ENCODE measurements at regions not wholly inside any gene's neighbourhood (a gene's known extent, or its start where the extent isn't known, plus 50 kb on each side); places are given as distances from the start of the nearest gene placed in this dataset.

- ATAC-seq (ENCODE audit: low read depth), result no peak
- no peaks in the 10 kb centered on the region for H3K9me3 ChIP-seq (ENCODE audit: severe bottlenecking)
- H3K27ac ChIP-seq (ENCODE audit: poor library complexity, severe bottlenecking), result no peak overlapping the region
- no peak for TF ChIP-seq CTCF (IDR thresholded peaks at IDR 0.05; ENCODE audit: poor library complexity, severe bottlenecking)
- no peaks in the 10 kb centered on the region for H3K27me3 ChIP-seq (ENCODE audit: insufficient read depth, poor library complexity, severe bottlenecking)
- no peak for DNase-seq (ENCODE audit: low spot score)
- no peaks in the 10 kb centered on the region for H3K4me1 ChIP-seq (ENCODE audit: insufficient read depth, poor library complexity, severe bottlenecking)
- no peak overlapping the region for H3K4me3 ChIP-seq (ENCODE audit: severe bottlenecking)
- no peaks in the 10 kb centered on the region for H3K36me3 ChIP-seq (ENCODE audit: low read depth)
Measured at GRCh38 chr11:29657709-29658108, 359.1 kb downstream of the KCNA4 start.

- Histone ChIP-seq H3K4me3 (ENCODE audit: severe bottlenecking) (no peak overlapping the region), H3K27me3 (ENCODE audit: insufficient read depth, poor library complexity, severe bottlenecking) (no peaks in the 10 kb centered on the region), H3K36me3 (ENCODE audit: low read depth) (no peaks in the 10 kb centered on the region), H3K4me1 (ENCODE audit: insufficient read depth, poor library complexity, severe bottlenecking) (no peaks in the 10 kb centered on the region), H3K27ac (ENCODE audit: poor library complexity, severe bottlenecking) (no peak overlapping the region), H3K9me3 (ENCODE audit: severe bottlenecking) (no peaks in the 10 kb centered on the region)
- no peak for TF ChIP-seq CTCF (IDR thresholded peaks at IDR 0.05; ENCODE audit: poor library complexity, severe bottlenecking)
- DNase-seq (ENCODE audit: low spot score) (no peak), ATAC-seq (ENCODE audit: low read depth) (no peak)
Measured at GRCh38 chr11:29656597-29656996, 360.2 kb downstream of the KCNA4 start.

- H3K4me3 ChIP-seq (ENCODE audit: severe bottlenecking), result no peak overlapping the region
- ATAC-seq (ENCODE audit: low read depth), result no peak
- H3K4me1 ChIP-seq (ENCODE audit: insufficient read depth, poor library complexity, severe bottlenecking), result no peaks in the 10 kb centered on the region
- DNase-seq (ENCODE audit: low spot score), result no peak
- H3K9me3 ChIP-seq (ENCODE audit: severe bottlenecking), result no peaks in the 10 kb centered on the region
- H3K27ac ChIP-seq (ENCODE audit: poor library complexity, severe bottlenecking), result no peak overlapping the region
- H3K27me3 ChIP-seq (ENCODE audit: insufficient read depth, poor library complexity, severe bottlenecking), result no peaks in the 10 kb centered on the region
- no peak for TF ChIP-seq CTCF (IDR thresholded peaks at IDR 0.05; ENCODE audit: poor library complexity, severe bottlenecking)
- H3K36me3 ChIP-seq (ENCODE audit: low read depth), result no peaks in the 10 kb centered on the region
Measured at GRCh38 chr11:29645373-29645772, 371.5 kb downstream of the KCNA4 start.

- Histone ChIP-seq H3K27ac (ENCODE audit: poor library complexity, severe bottlenecking) (no peak overlapping the region), H3K4me1 (ENCODE audit: insufficient read depth, poor library complexity, severe bottlenecking) (no peaks in the 10 kb centered on the region), H3K36me3 (ENCODE audit: low read depth) (no peaks in the 10 kb centered on the region), H3K9me3 (ENCODE audit: severe bottlenecking) (no peaks in the 10 kb centered on the region), H3K4me3 (ENCODE audit: severe bottlenecking) (no peak overlapping the region), H3K27me3 (ENCODE audit: insufficient read depth, poor library complexity, severe bottlenecking) (no peaks in the 10 kb centered on the region)
- DNase-seq (ENCODE audit: low spot score) (no peak), ATAC-seq (ENCODE audit: low read depth) (no peak)
- no peak for TF ChIP-seq CTCF (IDR thresholded peaks at IDR 0.05; ENCODE audit: poor library complexity, severe bottlenecking)
Measured at GRCh38 chr11:29641201-29641600, 375.6 kb downstream of the KCNA4 start.

GRCh38 chr11:29634744-29635143 lies 382.1 kb downstream of the KCNA4 start:
- no peaks in the 10 kb centered on the region for H3K36me3 ChIP-seq (ENCODE audit: low read depth)
- no peak overlapping the region for H3K27ac ChIP-seq (ENCODE audit: poor library complexity, severe bottlenecking)
- no peaks in the 10 kb centered on the region for H3K9me3 ChIP-seq (ENCODE audit: severe bottlenecking)
- no peaks in the 10 kb centered on the region for H3K27me3 ChIP-seq (ENCODE audit: insufficient read depth, poor library complexity, severe bottlenecking)
- ATAC-seq (ENCODE audit: low read depth) (no peak), DNase-seq (ENCODE audit: low spot score) (no peak)
- TF ChIP-seq CTCF (IDR thresholded peaks at IDR 0.05; ENCODE audit: poor library complexity, severe bottlenecking), result no peak
- H3K4me1 ChIP-seq (ENCODE audit: insufficient read depth, poor library complexity, severe bottlenecking), result no peaks in the 10 kb centered on the region
- H3K4me3 ChIP-seq (ENCODE audit: severe bottlenecking), result no peak overlapping the region

All from RWPE2 (cell line).